ENCODE measurements at regions not wholly inside any gene's neighbourhood (a gene's known extent, or its start where the extent isn't known, plus 50 kb on each side); places are given as distances from the start of the nearest gene placed in this dataset.

DNA sequence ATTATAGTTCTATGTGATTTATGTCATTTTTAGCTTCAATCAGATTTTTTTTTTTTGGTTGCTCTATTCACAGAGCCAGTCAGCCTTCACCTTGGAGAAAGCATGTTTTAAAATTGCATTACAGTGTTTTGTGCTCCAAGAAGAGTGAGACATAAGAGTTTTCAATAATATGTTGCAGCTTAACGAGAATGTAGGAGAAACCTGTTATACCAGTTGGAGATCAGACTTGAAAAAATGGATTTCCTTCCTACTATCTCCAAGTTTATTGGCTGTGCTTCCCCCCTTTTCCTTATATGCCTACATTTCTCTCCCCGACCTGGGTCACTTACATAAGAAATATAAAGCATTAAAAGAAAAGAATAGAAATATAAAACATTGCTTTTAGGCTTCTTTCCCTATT is 123.9 kb upstream of the ARGLU1 start:
- TF ChIP-seq OSR1 (CRISPR knock-in tag; IDR thresholded peaks at IDR 0.05) (no peak), ARNTL (CRISPR knock-in tag; IDR thresholded peaks at IDR 0.05; ENCODE audit: borderline replicate concordance, low read depth) (no peak), ZFP3 (CRISPR knock-in tag; IDR thresholded peaks at IDR 0.05) (no peak), ZNF70 (CRISPR knock-in tag; IDR thresholded peaks at IDR 0.05) (no peak), SNAI2 (CRISPR knock-in tag; IDR thresholded peaks at IDR 0.05) (no peak), TCF4 (CRISPR knock-in tag; IDR thresholded peaks at IDR 0.05; ENCODE audit: borderline replicate concordance) (no peak)
